ENCODE measurements at regions not wholly inside any gene's neighbourhood (a gene's known extent, or its start where the extent isn't known, plus 50 kb on each side); places are given as distances from the start of the nearest gene placed in this dataset.

DNA sequence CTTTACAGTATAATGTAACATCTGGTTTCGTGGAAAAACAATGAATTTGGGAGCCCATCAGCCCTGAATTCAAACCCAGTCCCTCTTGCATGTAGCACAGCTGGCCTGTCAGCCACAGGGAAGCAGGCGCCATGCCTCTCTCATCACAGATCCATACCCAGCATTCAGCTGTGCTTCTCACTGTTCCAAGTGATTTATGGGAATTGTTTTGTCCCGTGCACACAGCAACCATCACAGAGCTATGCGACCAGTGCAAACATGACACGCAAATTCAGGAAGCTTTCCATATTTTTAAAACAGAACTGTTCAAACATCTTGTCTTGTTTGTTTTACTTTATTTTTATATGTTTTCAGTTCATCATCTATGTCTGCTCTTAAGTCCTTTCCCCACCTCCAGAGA lies 496.1 kb downstream of the EIPR1 start:
- TF ChIP-seq EZH2 (IDR thresholded peaks at IDR 0.05; ENCODE audit: low read length, missing control alignments) (no peak), CTCF (conservative IDR thresholded peaks at IDR 0.05 in 1 of 2, IDR thresholded peaks at IDR 0.05 in 1 of 2; ENCODE audit: low read depth in 1 of 2, low read length in 2 of 2) (no peak)

Data from fibroblast of lung (primary cell).